Astrocyte of the cerebellum (primary cell): ENCODE measurements at regions not wholly inside any gene's neighbourhood (a gene's known extent, or its start where the extent isn't known, plus 50 kb on each side); places are given as distances from the start of the nearest gene placed in this dataset.
"Not testable (repeated sequence)": the region's sequence is repeated elsewhere in the genome, so short reads cannot be mapped to it uniquely, and the experiment has no call there.

Source experiments
- DNase-seq: peaks from one replicate; pipeline ENCODE4 v3.0.0-alpha.2; 2011; ENCODE audit warnings: low read depth
- H3K4me3 ChIP-seq: 2 replicates; pipeline ENCODE4 v1.5.1; 2011; ENCODE audit warnings: mild to moderate bottlenecking, low read depth, low read length, moderate library complexity
- in situ Hi-C: cut with HindIII; loops from 2 replicates; pipeline ENCODE4 v1.10.0; 2017; ENCODE audit warnings: low sequenced_read_pairs
- TF ChIP-seq, protein P1 (sequence below): IDR thresholded peaks from 2 replicates; pipeline ENCODE4 v1.5.1; 2012; ENCODE audit warnings: low read length, low read depth, moderate library complexity, mild to moderate bottlenecking; ENCODE audit errors: missing control alignments

GRCh38 chr9:75814667-75815066 is 75.8 kb upstream of the PCSK5 start:
- no peak for DNase-seq
- no peak overlapping the region for H3K4me3 ChIP-seq
- in situ Hi-C loops, result loop anchor here (5.0 kb wide), 1 partner anchor 107 kb away; no protein-coding TSS in a partner anchor
- TF ChIP-seq, protein P1, sequence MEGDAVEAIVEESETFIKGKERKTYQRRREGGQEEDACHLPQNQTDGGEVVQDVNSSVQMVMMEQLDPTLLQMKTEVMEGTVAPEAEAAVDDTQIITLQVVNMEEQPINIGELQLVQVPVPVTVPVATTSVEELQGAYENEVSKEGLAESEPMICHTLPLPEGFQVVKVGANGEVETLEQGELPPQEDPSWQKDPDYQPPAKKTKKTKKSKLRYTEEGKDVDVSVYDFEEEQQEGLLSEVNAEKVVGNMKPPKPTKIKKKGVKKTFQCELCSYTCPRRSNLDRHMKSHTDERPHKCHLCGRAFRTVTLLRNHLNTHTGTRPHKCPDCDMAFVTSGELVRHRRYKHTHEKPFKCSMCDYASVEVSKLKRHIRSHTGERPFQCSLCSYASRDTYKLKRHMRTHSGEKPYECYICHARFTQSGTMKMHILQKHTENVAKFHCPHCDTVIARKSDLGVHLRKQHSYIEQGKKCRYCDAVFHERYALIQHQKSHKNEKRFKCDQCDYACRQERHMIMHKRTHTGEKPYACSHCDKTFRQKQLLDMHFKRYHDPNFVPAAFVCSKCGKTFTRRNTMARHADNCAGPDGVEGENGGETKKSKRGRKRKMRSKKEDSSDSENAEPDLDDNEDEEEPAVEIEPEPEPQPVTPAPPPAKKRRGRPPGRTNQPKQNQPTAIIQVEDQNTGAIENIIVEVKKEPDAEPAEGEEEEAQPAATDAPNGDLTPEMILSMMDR, result no peak

DNA sequence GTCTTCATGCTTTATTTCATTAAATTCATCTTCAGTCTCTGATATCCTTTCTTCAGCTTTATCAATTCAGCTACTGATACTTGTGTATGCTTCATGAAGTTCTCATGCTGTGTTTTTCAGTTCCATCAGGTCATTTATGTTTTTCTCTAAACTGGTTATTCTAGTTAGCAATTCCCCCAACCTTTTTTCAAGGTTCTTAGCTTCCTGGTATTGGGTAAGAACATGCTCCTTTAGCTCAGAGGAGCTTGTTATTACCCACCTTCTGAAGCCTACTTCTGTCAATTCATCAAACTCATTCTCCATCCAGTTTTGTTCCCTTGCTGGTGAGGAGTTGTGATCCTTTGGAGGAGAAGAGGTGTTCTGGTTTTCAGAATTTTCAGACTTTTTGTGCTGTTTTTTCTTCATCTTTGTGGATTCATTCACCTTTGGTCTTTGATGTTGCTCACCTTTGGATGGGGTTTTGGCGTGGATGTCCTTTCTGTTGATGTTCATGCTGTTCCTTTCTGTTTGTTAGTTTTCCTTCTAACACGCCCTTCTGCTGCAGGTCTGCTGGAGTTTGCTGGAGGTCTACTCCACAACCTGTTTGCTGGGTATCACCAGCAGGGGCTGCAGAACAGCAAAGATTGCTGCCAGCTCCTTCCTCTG is 69.9 kb upstream of the PCSK5 start:
- DNase-seq, H3K4me3 ChIP-seq, in situ Hi-C loops: not testable (repeated sequence)

GRCh38 chr9:75823151-75823550 is 67.3 kb upstream of the PCSK5 start:
- in situ Hi-C loops, result no loop called here
- H3K4me3 ChIP-seq, result no peak overlapping the region
- TF ChIP-seq, protein P1, result no peak
- DNase-seq, result no peak

DNA sequence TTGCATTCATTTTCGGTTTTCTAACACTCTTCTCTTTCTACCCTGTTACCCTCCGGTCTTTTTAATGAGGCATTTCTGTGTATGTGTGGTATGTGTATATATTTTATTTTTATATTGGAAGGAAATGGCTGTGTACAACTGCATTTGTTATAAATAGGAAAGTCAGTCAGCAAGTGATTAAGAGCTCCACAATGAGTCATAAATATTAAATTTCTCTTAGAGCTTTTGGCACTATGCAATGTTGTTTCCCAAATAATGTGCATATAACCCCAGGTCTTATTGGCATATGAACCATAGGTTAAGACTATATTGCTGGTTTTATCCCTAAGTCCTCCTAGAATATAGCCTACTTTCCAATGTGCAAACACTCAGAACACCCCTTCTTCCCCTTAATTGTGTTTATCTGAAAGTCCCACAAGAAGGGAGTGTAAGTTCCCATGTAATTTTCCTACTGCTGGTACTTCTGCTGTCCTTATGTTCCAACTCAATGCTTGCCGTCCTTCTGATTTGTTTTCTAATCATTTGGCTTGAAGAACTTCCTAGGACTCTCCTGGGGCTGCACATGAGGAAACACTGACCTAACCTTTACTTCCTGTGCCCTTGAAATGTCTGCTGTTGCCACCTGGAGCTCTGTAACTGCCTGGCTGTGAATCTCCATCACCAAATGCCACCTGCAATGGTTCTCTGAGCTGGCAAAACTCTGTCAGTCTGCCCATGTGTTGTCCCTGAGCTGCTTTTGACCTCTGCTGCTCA is 65.5 kb upstream of the PCSK5 start:
- TF ChIP-seq, protein P1, result no peak
- H3K4me3 ChIP-seq, result no peak overlapping the region
- in situ Hi-C loops, result loop anchor here (25.0 kb wide), 1 partner anchor 388 kb away; no protein-coding TSS in a partner anchor
- no peak for DNase-seq

- H3K4me3 ChIP-seq, result no peak overlapping the region
- no peak for DNase-seq
- TF ChIP-seq, protein P1, result no peak
- in situ Hi-C loops, result loop anchor here (25.0 kb wide), 1 partner anchor 389 kb away; no protein-coding TSS in a partner anchor
Observed at GRCh38 chr9:75826314-75826713, 64.2 kb upstream of the PCSK5 start.

DNA sequence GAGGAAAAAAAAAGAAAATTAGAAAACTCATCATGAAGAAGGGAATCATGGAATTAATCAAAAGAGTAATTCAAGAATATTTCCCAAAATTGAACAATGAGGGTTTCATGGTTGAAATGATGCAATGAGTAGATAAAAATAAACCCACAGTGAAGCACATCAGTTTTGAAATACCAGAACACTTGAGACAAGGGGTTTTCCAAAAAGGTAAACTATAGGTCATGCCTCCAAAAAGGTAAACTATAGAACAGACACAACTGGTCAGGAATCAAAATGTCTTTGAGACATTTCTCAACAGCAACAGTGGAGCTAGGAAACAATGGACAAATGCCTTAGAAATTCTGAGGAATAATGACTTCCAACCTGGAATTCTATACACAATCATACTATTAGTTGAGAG is 60.2 kb upstream of the PCSK5 start:
- in situ Hi-C loops, result loop anchor here (25.0 kb wide), 1 partner anchor 393 kb away; no protein-coding TSS in a partner anchor
- no peak overlapping the region for H3K4me3 ChIP-seq
- TF ChIP-seq, protein P1, result no peak
- DNase-seq, result no peak

DNA sequence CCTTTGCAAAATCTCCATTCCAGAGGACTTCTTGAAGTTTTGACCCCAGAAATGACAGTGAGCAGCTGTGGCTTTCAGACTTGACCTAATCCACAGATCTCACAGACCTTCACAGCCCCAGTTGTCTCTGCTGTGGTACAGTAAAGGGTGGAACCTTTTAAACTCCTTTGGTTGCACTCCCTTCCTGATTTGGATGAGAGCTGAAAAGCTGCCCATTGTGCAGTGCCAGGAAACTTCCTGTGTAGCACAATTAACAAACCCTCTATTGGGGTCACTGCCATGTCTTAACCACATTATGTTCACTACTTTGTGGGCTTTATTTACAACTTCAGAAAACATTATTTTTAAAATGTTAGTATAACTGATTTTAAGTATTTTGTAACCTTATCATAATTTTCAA is 56.7 kb upstream of the PCSK5 start:
- H3K4me3 ChIP-seq, result no peak overlapping the region
- DNase-seq, result no peak
- TF ChIP-seq, protein P1, result no peak
- in situ Hi-C loops, result loop anchor here (25.0 kb wide), 1 partner anchor 396 kb away; no protein-coding TSS in a partner anchor
